Ishikawa (cell line): ENCODE measurements at regions not wholly inside any gene's neighbourhood (a gene's known extent, or its start where the extent isn't known, plus 50 kb on each side); places are given as distances from the start of the nearest gene placed in this dataset.

Experiments
- CEBPB ChIP-seq: IDR thresholded peaks from 2 replicates; pipeline ENCODE4 v1.6.1; 2012
- EP300 ChIP-seq: IDR thresholded peaks from 2 replicates; pipeline ENCODE4 v1.6.1; 2012; ENCODE audit warnings: borderline replicate concordance
- MAX ChIP-seq: IDR thresholded peaks from 2 replicates; pipeline ENCODE4 v1.6.1; 2012
- NFIC ChIP-seq: IDR thresholded peaks from 2 replicates; pipeline ENCODE4 v1.6.1; 2012
- TEAD4 ChIP-seq: IDR thresholded peaks from 2 replicates; pipeline ENCODE4 v1.6.1; 2012

- TF ChIP-seq EP300, result no peak
- TF ChIP-seq TEAD4, result no peak
- TF ChIP-seq NFIC, result no peak
- TF ChIP-seq CEBPB, result no peak
- TF ChIP-seq MAX, result no peak
These were observed 790.9 kb upstream of the PRR20A start for GRCh38 chr13:56349866-56350265.
